Adrenal gland (tissue), 5 donors: ENCODE measurements at regions not wholly inside any gene's neighbourhood (a gene's known extent, or its start where the extent isn't known, plus 50 kb on each side); places are given as distances from the start of the nearest gene placed in this dataset.

Source experiments
- CTCF ChIP-seq, 6 experiments: fragments of 450-650 bp in 4 of 6; fragments of 200-600 bp in 2 of 6; sonication (generic) in 1 of 6; IDR thresholded peaks; 1 replicate in 5 of 6; 2 replicates in 1 of 6; pipeline versions ENCODE4 v1.5.1 to v1.8.0; 2016 to 2021; ENCODE audit warnings: antibody characterized with exemption in 6 of 6, mild to moderate bottlenecking in 2 of 6, moderate library complexity in 1 of 6
- POLR2A ChIP-seq, 2 donors: fragments of 450-650 bp; IDR thresholded peaks; one replicate each; pipeline ENCODE4 v1.6.1; 2017; ENCODE audit warnings: antibody characterized with exemption in 2 of 2, mild to moderate bottlenecking in 2 of 2, moderate library complexity in 1 of 2
- donor health status: DM: no; HTN: no; CAD: no.

DNA sequence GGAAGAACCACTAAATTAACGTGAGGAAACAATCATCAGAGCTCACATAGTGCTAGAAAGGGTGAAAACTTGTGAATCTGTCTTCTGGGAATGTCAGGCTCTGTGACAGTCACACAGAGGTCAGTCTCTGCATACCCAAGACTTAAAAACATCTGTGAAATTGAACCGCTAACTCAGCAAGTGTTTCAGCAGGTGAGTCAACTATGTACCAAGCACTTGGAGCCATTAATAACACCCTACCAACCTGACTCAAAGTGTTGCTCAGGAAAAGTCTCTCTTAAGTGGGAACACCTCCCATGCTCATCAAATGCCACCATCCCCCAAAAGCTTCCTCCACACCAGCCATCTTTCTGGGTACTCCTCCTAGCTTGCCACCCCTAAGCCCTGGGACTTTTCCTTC is 92.3 kb upstream of the CARMIL1 start:
- TF ChIP-seq CTCF (IDR thresholded peaks at IDR 0.05) (no peak), POLR2A (IDR thresholded peaks at IDR 0.05) (no peak)
